SHP77 (cell line): ENCODE measurements at regions not wholly inside any gene's neighbourhood (a gene's known extent, or its start where the extent isn't known, plus 50 kb on each side); places are given as distances from the start of the nearest gene placed in this dataset.
A peak's percentile ranks its signal among the peaks of the same experiment; 100 is the strongest.

Source experiments
- DNase-seq, 2 experiments: peaks; one replicate each; lab custom pipeline; 2025; lab: John Stamatoyannopoulos, UW

- no peak for DNase-seq
These were observed 272.4 kb downstream of the DUSP10 start for GRCh38 chr1:221469476-221469875.

- no peak for DNase-seq
These were observed 271.7 kb downstream of the DUSP10 start for GRCh38 chr1:221470000-221470698.

- DNase-seq, result no peak
These were observed 268.5 kb downstream of the DUSP10 start for GRCh38 chr1:221473411-221473810.

GRCh38 chr1:221477252-221477651, 264.6 kb downstream of the DUSP10 start:
- no peak for DNase-seq

GRCh38 chr1:221478050-221478949, 263.6 kb downstream of the DUSP10 start:
- DNase-seq, result peak; percentile 65 to 78

GRCh38 chr1:221487781-221488524, 253.9 kb downstream of the DUSP10 start:
- peak; percentile 43 to 62 for DNase-seq

- no peak for DNase-seq
These were observed 253.3 kb downstream of the DUSP10 start for GRCh38 chr1:221488550-221488949.

GRCh38 chr1:221494670-221495069, 247.2 kb downstream of the DUSP10 start:
- DNase-seq, result no peak

GRCh38 chr1:221497046-221497445, 244.8 kb downstream of the DUSP10 start:
- DNase-seq, result no peak

- DNase-seq, result no peak
These were observed 238.6 kb downstream of the DUSP10 start for GRCh38 chr1:221503268-221503667.

- DNase-seq, result no peak
These were observed 232.1 kb downstream of the DUSP10 start for GRCh38 chr1:221509575-221510355.

- no peak for DNase-seq
These were observed 230.9 kb downstream of the DUSP10 start for GRCh38 chr1:221510793-221511503.

GRCh38 chr1:221511797-221512196, 230.1 kb downstream of the DUSP10 start:
- no peak for DNase-seq

- no peak for DNase-seq
These were observed 227.1 kb downstream of the DUSP10 start for GRCh38 chr1:221514806-221515205.

- DNase-seq, result no peak
These were observed 226.4 kb downstream of the DUSP10 start for GRCh38 chr1:221515496-221515895.

- no peak for DNase-seq
These were observed 223.9 kb downstream of the DUSP10 start for GRCh38 chr1:221517961-221518360.

GRCh38 chr1:221520250-221520649, 221.6 kb downstream of the DUSP10 start:
- DNase-seq, result no peak

- DNase-seq, result no peak
These were observed 220.2 kb downstream of the DUSP10 start for GRCh38 chr1:221521686-221522085.

GRCh38 chr1:221522529-221522940, 219.4 kb downstream of the DUSP10 start:
- no peak for DNase-seq

GRCh38 chr1:221525749-221526148, 216.1 kb downstream of the DUSP10 start:
- no peak for DNase-seq

- DNase-seq, result no peak
These were observed 214.6 kb downstream of the DUSP10 start for GRCh38 chr1:221527302-221527701.
